Tibial nerve (tissue), 4 donors: ENCODE measurements at regions not wholly inside any gene's neighbourhood (a gene's known extent, or its start where the extent isn't known, plus 50 kb on each side); places are given as distances from the start of the nearest gene placed in this dataset.

Experiments used
- DNase-seq, 2 donors: peaks; one replicate each; pipeline ENCODE4 v3.0.0-alpha.2; 2019; ENCODE audit warnings: low spot score in 2 of 2
- H3K27ac ChIP-seq, 4 donors: fragments of 200-600 bp; sonication (generic) in 3 of 4; one replicate each; pipeline ENCODE4 v1.5.1; 2017 to 2019; ENCODE audit warnings: mild to moderate bottlenecking in 1 of 4
- H3K27me3 ChIP-seq, 2 donors: fragments of 200-600 bp; sonication (generic) in 1 of 2; one replicate each; pipeline versions ENCODE4 v1.5.1 to v1.6.0; 2017 to 2019
- H3K36me3 ChIP-seq, 3 donors: fragments of 200-600 bp; sonication (generic); one replicate each; pipeline ENCODE4 v1.5.1; 2018 to 2019
- H3K4me1 ChIP-seq, 4 donors: fragments of 200-600 bp; sonication (generic) in 3 of 4; one replicate each; pipeline ENCODE4 v1.5.1; 2017 to 2019
- H3K4me3 ChIP-seq, 4 donors: fragments of 200-600 bp; sonication (generic) in 3 of 4; one replicate each; pipeline ENCODE4 v1.5.1; 2017 to 2019; ENCODE audit warnings: mild to moderate bottlenecking in 1 of 4, moderate library complexity in 1 of 4
- H3K9me3 ChIP-seq, 4 donors: fragments of 200-600 bp; sonication (generic) in 3 of 4; one replicate each; pipeline ENCODE4 v1.5.1; 2017 to 2019
- EP300 ChIP-seq, 2 donors: sonication (generic); formaldehyde crosslinking; IDR thresholded peaks; one replicate each; pipeline ENCODE4 v1.6.1; 2017; ENCODE audit warnings: antibody characterized with exemption in 2 of 2, mild to moderate bottlenecking in 1 of 2
- POLR2A ChIP-seq, 2 donors: fragments of 450-650 bp; IDR thresholded peaks; one replicate each; pipeline ENCODE4 v1.6.1; 2017; ENCODE audit warnings: antibody characterized with exemption in 2 of 2, mild to moderate bottlenecking in 2 of 2, moderate library complexity in 2 of 2
- WGBS, 2 donors: methylation state at CpG; one replicate each; pipeline ENCODE4 v1.1.5; 2018; 5-methylcytosine and 5-hydroxymethylcytosine counted together
- TF ChIP-seq, protein P1 (sequence below), 5 experiments: fragments of 200-600 bp in 3 of 5; fragments of 450-650 bp in 2 of 5; sonication (generic) in 3 of 5; IDR thresholded peaks; one replicate each; pipeline ENCODE4 v1.5.1; 2016 to 2019; ENCODE audit warnings: antibody characterized with exemption in 5 of 5, mild to moderate bottlenecking in 3 of 5, moderate library complexity in 2 of 5

DNA sequence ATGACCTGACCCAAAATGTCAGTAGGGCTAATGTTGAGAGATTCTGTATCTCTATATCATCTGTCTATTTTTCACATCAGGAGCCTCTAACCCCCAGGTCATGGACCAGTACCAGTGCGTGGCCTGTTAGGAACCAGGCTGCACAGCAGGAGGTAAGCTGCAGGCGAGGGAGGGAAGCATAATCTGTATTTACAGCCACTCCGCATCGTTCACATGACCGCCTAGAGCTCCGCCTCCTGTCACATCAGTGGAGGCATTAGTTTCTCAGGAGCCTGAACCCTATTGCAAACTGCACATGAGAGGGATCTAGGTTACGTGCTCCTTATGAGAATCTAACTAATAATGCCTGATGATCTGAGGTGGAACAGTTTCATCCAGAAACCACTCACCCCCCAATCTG, 180.6 kb downstream of the RDH14 start:
- Histone ChIP-seq H3K27me3 (peaks cover 0 to 5% of the 10 kb centered on the region in 2 donors), H3K9me3 (no peaks in the 10 kb centered on the region), H3K36me3 (no peaks in the 10 kb centered on the region), H3K4me1 (no peaks in the 10 kb centered on the region), H3K27ac (no peak overlapping the region), H3K4me3 (no peak overlapping the region)
- TF ChIP-seq POLR2A (IDR thresholded peaks at IDR 0.05) (no peak), EP300 (IDR thresholded peaks at IDR 0.05) (no peak)
- WGBS, 2 donors, result 70 to 72% methylated on average over 7 of the region's 7 CpGs
- DNase-seq, result no peak

DNA sequence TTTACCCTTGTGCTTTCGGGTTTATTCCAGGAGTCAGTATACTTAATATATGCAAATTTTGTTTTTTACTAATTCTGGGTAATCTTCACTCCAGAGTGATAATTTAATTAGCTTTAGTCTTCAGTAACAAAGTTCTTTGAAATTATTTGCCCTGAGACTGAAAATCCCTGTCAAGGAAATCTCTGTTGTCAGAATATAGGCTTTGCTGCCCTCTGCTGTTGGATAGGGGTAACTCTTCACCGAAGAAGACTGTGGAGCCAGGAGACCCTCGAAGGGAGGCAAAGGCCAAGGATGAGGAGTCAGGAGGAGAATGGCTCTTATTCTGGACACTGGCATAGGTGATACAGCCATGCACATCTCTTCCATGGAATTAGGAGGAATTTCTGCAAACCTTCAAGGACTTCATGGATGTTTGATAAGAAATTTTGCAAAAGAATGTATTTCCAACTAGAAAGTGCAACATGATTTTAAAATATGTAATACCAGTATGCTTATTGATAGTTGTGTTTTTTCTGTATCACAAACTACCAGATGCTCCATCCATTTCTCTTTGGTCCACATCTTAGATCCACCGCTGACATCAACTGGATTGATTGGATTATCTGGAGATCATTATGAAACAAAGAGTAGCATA, 182.3 kb downstream of the RDH14 start:
- peaks cover 0 to 5% of the 10 kb centered on the region in 2 donors for H3K27me3 ChIP-seq
- H3K4me3 ChIP-seq, result no peak overlapping the region
- WGBS, 2 donors, result 43 to 46% methylated on average over 4 of the region's 4 CpGs
- no peaks in the 10 kb centered on the region for H3K9me3 ChIP-seq
- peak in 1 of 2 donors; percentile 43 for DNase-seq
- TF ChIP-seq POLR2A (IDR thresholded peaks at IDR 0.05) (no peak), EP300 (IDR thresholded peaks at IDR 0.05) (no peak)
- TF ChIP-seq, protein P1, sequence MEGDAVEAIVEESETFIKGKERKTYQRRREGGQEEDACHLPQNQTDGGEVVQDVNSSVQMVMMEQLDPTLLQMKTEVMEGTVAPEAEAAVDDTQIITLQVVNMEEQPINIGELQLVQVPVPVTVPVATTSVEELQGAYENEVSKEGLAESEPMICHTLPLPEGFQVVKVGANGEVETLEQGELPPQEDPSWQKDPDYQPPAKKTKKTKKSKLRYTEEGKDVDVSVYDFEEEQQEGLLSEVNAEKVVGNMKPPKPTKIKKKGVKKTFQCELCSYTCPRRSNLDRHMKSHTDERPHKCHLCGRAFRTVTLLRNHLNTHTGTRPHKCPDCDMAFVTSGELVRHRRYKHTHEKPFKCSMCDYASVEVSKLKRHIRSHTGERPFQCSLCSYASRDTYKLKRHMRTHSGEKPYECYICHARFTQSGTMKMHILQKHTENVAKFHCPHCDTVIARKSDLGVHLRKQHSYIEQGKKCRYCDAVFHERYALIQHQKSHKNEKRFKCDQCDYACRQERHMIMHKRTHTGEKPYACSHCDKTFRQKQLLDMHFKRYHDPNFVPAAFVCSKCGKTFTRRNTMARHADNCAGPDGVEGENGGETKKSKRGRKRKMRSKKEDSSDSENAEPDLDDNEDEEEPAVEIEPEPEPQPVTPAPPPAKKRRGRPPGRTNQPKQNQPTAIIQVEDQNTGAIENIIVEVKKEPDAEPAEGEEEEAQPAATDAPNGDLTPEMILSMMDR (IDR thresholded peaks at IDR 0.05), result peak; percentile 51 to 69 (median 63)
- no peaks in the 10 kb centered on the region for H3K4me1 ChIP-seq
- no peak overlapping the region for H3K27ac ChIP-seq
- no peaks in the 10 kb centered on the region for H3K36me3 ChIP-seq

DNA sequence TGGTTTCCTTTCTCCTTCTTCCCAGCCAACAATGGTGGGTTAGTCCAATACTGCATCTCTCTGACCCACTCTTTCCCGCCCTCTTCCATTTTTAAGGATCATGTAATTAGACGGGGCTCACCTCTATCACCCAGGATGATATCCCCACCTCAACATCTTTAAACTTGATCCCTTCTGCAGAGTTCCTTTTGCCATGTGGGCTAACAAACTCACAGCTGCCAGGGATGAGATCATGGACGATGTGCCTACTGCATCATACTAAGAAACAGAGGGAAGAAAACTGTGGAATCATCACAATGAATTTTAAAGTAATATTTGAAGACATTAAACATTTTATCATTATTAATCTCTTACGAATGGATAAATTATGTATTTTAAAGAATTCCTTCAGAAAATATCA, 183.5 kb downstream of the RDH14 start:
- no peaks in the 10 kb centered on the region for H3K4me1 ChIP-seq
- no peaks in the 10 kb centered on the region for H3K27me3 ChIP-seq
- no peak overlapping the region for H3K27ac ChIP-seq
- no peak for TF ChIP-seq POLR2A (IDR thresholded peaks at IDR 0.05)
- TF ChIP-seq EP300 (IDR thresholded peaks at IDR 0.05), result no peak
- TF ChIP-seq, protein P1 (IDR thresholded peaks at IDR 0.05), result no peak
- 79 to 86% methylated on average over 4 of the region's 4 CpGs for WGBS, 2 donors
- H3K9me3 ChIP-seq, result no peaks in the 10 kb centered on the region
- H3K36me3 ChIP-seq, result no peaks in the 10 kb centered on the region
- no peak overlapping the region for H3K4me3 ChIP-seq
- no peak for DNase-seq

DNA sequence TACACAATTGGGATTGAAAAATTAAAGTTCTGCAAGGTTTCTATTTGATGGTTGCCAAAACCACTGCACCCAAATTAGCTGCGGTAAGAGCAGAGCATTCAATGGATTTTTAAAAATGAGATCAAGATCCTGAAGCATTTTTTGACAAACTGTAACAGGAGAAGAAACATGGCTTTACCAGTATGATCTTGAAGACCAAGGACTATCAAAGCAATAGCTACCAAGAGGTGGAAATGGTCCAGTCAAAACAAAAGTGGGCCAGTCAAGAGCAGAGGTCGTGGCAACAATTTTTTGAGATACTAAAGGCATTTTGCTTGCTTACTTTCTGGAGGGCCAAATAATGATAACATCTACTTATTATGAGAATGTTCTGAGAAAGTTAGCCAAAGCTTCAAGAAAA, 186.8 kb downstream of the RDH14 start:
- WGBS, 2 donors, result 60 to 62% methylated on average over 2 of the region's 2 CpGs
- TF ChIP-seq, protein P1 (IDR thresholded peaks at IDR 0.05), result no peak
- no peak for TF ChIP-seq EP300 (IDR thresholded peaks at IDR 0.05)
- TF ChIP-seq POLR2A (IDR thresholded peaks at IDR 0.05), result no peak
- no peak overlapping the region for H3K27ac ChIP-seq
- no peaks in the 10 kb centered on the region for H3K27me3 ChIP-seq
- no peaks in the 10 kb centered on the region for H3K36me3 ChIP-seq
- H3K4me1 ChIP-seq, result no peaks in the 10 kb centered on the region
- no peak for DNase-seq
- no peaks in the 10 kb centered on the region for H3K9me3 ChIP-seq
- no peak overlapping the region for H3K4me3 ChIP-seq

DNA sequence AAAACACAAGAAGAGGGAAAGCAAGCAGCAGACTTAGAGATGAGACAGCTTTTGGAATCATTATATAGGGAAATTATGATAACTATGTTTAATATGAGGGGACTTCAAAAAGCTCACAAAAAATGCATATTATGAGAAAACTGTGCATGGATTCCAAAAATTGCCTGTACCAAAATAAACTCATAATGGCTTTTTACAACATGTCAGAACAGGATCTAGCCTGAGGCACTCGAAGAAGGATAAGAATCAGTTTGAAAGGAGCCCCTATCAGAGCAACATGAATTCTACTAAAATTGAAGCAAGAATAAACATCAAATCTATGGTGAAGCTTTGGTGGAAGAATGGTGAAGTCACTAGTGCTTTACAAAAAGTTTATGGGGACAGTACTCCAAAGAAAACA, 187.4 kb downstream of the RDH14 start:
- Histone ChIP-seq H3K4me3 (no peak overlapping the region), H3K27ac (no peak overlapping the region), H3K4me1 (no peaks in the 10 kb centered on the region), H3K27me3 (no peaks in the 10 kb centered on the region), H3K36me3 (no peaks in the 10 kb centered on the region), H3K9me3 (no peaks in the 10 kb centered on the region)
- no peak for DNase-seq
- WGBS, 2 donors, result 32 to 62% methylated on average over 1 of the region's 1 CpG
- TF ChIP-seq POLR2A (IDR thresholded peaks at IDR 0.05), result no peak

DNA sequence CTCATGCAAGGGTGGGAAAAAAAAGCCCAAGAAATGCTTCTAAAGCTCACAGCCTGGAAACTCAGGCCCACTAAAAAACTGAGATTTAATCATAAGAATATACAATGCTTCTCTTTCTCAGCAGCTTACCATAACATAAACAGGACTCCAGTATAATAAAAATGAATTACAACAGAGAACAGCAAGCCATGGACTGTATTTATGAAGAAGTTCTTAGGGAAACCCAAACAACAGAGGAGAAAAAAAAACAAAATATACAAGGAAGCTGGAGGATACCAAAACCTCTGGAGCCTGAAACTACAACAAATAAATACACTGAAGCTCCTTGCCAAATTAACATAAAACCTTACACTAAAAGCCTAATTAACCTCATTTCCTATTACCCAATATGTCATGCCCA, 187.8 kb downstream of the RDH14 start:
- H3K4me1 ChIP-seq, result no peaks in the 10 kb centered on the region
- no peak for DNase-seq
- TF ChIP-seq, protein P1 (IDR thresholded peaks at IDR 0.05), result no peak
- TF ChIP-seq POLR2A (IDR thresholded peaks at IDR 0.05) (no peak), EP300 (IDR thresholded peaks at IDR 0.05) (no peak)
- no peaks in the 10 kb centered on the region for H3K36me3 ChIP-seq
- H3K4me3 ChIP-seq, result no peak overlapping the region
- no peaks in the 10 kb centered on the region for H3K9me3 ChIP-seq
- no peak overlapping the region for H3K27ac ChIP-seq
- no peaks in the 10 kb centered on the region for H3K27me3 ChIP-seq
